ENCODE measurements at regions not wholly inside any gene's neighbourhood (a gene's known extent, or its start where the extent isn't known, plus 50 kb on each side); places are given as distances from the start of the nearest gene placed in this dataset.
"Not testable (repeated sequence)": the region's sequence is repeated elsewhere in the genome, so short reads cannot be mapped to it uniquely, and the experiment has no call there.

GRCh38 chr17:26936645-26937044, 357.3 kb upstream of the WSB1 start:
- not testable (repeated sequence) for TF ChIP-seq CTCF, POLR2A, POLR2AphosphoS5 (IDR thresholded peaks at IDR 0.05)

All from sigmoid colon (tissue), 4 donors.